HuH-7 (cell line): ENCODE measurements at regions not wholly inside any gene's neighbourhood (a gene's known extent, or its start where the extent isn't known, plus 50 kb on each side); places are given as distances from the start of the nearest gene placed in this dataset.

ENCODE experiments used
- DNase-seq: peaks from one replicate; pipeline ENCODE4 v3.0.0; 2011; ENCODE audit warnings: low spot score

DNA sequence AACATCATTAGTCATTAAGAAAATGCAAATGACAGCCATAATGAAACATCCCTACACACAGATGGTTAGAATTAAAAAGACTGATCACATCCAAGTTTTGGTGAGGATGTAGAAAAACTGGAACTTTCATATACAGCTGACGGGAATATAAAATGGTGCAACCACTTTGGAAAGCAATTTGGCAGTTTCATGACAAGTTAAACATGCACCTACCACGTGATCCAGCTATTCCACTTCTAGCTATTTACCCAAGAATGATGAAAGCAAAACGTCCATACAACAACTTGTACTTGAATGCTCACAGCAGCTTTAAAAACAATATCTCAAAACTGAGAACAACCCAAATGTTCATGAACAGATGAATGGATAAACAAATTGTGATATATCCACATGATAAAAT lies 77.9 kb upstream of the AVPR1A start:
- DNase-seq, result no peak

DNA sequence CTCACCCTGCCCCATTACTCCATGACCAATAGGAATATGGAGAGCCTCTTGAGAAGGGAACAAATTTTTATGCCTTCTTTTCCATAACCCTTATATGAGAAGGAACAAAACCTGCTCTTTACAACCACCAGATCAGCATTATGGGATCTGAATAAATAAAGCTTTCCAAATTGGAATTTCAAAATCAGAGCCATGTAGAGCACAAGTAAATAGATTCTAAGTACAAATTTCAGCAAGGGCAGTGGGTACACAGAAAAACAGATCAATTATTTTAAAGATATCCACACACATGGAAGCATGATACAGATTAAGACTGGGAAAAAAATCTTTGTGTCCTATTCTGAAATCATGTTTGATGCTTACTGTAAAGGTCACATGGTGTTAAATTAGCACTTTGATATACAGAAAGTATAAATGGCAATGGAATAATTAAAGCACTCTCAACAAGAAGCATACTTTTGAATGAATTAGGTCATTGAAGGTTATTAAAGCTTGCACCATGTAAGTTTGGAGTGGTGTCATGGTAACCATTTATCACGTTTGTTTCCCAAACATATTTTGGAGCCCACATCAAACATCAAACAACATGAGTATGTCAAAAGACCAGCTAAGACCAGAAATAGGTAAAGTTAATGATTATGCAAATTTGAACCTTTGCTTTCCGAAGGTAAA lies 75.9 kb upstream of the AVPR1A start:
- no peak for DNase-seq

DNA sequence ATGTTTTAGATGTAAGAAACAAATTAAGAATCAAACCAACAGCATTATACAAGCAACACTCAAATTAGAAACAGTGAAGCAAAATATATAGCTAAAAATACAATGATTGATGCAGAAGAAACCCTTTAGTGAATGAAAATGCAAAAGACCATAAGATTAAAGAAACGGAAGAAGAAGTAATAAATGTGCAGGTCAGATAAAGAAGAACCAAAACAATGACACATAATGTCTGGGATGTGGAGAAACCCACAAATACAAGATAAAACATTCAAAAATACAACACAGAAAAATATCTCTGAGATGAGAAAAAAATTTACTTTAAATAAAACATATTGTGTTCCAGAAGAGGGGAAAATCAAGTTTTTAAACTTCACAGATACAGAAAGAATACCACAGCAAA lies 73.4 kb upstream of the AVPR1A start:
- DNase-seq, result no peak

DNA sequence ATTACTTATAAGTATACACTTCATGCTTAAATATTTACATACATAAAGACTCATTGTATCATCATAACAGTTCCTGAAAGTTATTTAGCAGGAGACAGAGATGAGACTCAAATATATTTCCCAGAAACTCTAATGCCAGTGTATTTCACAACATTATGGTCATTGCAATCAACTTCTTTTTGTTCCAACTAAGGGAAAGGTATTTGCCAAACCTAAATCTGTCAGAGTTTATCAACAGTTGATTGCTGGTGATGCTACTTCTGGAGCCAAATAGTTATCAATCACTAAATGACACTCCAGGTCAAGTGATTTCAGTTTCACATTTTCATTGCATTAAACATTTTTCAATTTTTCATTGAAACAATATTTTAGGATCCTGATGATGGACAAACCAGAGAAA lies 72.1 kb upstream of the AVPR1A start:
- DNase-seq, result no peak

DNA sequence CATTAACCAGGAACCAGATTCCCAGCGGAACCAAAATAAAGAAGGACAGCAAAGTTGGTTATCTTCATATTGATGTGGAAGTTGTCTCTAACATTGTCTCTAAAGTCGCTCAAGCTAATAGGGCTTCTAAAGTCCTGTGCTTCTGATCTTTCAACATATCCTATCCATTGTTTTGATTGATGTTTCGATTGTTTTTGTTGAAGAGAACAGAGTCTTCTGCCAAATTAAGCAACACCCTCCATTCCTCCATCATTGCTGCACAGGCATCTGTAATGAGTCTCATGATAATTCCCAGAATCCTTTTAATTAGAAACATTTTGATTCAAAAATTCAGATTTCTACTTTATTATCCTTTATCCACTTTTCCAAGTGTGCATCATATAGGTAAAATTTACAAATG lies 71.6 kb upstream of the AVPR1A start:
- DNase-seq, result no peak

DNA sequence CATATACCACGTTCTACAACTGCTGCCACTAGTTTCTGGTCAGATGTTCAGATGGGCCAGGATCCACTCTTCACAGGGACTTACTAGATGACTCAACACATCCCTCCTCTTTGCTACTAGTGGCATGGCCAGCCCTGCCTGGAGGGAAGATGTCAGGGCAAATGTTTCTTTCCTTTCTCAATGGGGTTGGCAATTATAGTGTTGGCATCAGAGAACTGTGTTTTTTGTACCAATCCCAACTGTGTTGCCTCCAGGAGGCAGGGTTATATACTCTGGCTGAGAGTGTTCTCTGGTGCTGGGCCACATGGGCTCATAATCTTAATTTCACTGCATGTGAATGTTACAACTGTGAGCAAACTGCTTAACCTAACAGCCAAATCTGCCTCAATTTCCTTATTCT lies 69.9 kb upstream of the AVPR1A start:
- no peak for DNase-seq

DNA sequence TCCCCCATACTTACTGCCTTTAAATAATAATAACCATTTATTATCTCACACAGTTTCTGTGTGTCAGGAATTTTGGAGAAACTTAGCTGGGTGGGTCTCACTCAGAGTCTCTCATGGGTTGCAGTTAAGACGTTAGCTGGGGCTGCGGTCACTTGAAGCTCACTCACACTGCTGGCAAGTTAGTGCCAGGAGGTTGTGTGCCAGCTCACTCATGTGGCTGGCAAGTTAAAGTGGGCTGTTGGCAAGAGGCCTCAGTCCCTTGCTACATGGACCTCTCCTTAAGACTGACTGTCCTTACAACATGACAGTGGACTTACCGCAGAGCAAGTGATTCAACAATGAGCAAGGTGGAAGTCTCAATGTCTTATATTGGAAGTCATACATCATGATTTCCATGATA lies 61.3 kb upstream of the AVPR1A start:
- DNase-seq, result no peak

DNA sequence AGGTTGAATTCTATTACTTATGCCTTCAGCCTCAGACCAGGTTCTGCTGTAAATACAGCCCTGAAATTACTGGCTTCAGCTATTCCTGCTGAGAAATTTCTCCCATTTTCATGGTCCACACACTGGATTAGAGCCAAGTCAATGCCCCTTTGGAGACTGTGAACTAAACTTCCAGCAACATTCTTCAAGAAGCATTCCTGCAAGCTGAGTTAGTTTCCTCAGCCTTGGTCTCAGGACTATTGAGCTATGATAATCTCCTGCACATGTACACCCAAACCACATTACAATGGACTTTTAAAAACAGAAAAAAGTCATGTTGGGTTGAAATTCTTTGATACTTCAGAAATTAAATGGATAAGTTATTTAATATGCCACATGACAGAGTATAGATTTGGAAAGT lies 58.0 kb upstream of the AVPR1A start:
- no peak for DNase-seq

DNA sequence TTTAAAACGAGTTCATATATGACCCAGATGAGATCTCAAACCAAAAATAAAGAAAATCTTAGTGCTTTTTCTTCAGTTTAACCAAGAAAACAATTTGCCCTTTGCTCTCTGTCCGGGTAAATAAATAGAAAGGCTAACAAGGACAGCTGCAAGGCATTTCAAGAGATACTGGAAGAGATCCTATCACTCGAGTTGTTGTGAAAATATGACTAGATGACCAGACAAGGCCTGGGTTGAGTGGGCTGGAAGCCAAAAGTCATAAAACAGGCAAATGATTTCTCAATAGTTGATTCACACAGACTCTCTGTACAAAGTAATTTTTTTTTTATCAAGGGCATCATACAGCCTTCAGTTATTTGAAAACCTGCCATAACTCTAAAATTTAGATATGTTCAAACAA lies 55.9 kb upstream of the AVPR1A start:
- DNase-seq, result peak; percentile 60

DNA sequence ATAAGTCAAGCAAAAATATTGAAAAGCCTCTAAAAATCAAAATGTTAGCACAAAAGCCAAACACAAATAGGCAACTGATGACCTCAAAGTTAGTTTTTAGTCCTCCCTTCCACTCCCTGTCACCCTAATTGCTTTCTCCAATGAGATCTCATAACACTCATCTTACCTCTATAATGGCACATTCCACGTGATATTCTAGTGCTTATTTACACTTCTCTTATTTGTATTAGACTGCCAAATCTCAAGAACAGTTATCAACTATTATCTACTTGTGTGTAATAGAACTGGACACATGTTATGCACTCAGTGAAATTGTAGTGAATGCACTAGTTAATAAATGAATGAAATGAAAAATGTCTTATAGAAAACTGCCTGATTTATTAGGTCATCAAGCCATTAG lies 55.5 kb upstream of the AVPR1A start:
- DNase-seq, result no peak
